Medulla oblongata (tissue), 1 donor: ENCODE measurements at regions not wholly inside any gene's neighbourhood (a gene's known extent, or its start where the extent isn't known, plus 50 kb on each side); places are given as distances from the start of the nearest gene placed in this dataset.
"Not testable (repeated sequence)": the region's sequence is repeated elsewhere in the genome, so short reads cannot be mapped to it uniquely, and the experiment has no call there.

Experiments used
- DNase-seq: peaks from one replicate; pipeline ENCODE4 v3.0.0-alpha.2; 2015; ENCODE audit errors: extremely low spot score

DNA sequence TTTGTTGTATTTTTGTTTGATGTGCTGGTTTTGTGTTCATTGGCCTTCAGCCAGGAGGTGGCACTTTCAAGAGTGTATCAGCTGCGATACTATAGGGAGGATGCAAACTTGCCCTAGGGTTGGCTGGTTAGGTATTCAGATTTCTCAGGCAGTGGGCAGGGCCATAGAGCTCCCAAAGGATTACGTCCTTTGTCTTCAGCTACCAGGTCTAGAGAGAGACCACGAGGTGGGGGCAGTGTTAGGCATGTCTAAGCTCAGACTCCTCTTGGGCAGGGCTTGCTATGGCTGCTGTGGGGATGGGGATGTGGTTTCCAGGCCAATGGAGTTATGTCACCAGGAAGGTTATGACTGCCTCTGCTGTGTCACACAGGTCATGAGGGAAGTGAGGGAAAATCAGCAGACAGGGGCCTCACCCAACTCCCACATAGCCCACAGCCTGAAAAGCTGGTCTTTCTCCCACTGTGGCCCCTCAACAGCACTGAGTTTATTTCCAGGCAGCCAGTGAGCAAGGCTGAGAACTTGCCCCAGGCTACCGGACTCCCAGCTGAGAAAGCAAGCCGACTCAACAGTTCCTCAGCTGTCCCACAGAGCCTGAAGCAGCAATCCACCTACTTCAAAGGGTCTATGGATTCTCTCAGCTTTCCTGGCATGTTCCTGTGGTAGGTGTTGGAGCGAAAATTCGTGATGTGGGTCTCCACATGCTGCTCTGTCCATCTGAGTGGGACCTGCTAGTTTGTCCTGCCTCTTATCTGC, 227.4 kb upstream of the COBL start:
- DNase-seq = no peak

DNA sequence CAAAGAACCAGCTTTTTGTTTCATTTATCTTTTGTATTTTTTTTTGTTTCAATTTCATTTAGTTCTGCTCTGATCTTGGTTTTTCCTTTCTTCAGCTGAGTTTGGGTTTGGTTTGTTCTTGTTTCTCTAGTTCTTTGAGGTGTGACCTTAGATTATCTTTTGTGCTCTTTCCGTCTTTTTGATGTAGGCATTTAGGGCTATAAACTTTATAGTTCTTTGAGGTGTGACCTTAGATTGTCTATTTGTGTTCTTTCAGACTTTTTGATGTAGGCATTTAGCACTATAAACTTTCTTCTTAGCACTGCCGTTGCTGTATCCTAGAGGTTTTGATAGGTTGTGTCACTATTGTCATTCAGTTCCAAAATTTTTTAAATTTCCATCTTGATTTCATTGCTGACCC, 224.3 kb upstream of the COBL start:
- not testable (repeated sequence) for DNase-seq

DNA sequence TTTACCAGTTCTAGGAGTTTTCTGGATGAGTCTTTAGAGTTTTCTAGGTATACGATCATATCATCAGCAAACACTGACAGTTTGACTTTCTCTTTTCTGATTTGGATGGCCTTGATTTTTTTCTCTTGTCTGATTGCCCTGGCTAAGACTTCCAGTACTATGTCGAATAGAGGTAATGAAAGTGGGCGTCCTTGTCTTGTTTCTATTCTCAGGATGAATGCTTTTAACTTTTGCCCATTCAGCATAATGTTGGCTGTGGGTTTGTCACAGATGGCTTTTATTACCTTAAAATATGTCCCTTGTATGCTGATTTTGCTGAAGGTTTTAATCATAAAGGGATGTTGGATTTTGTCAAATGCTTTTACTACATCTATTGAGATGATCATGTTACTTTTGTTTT, 223.2 kb upstream of the COBL start:
- DNase-seq = no peak

GRCh38 chr7:51528172-51528571, 211.6 kb upstream of the COBL start:
- DNase-seq = no peak

GRCh38 chr7:51521694-51522312, 205.2 kb upstream of the COBL start:
- no peak for DNase-seq

- no peak for DNase-seq
Observed at GRCh38 chr7:51521054-51521453, 204.4 kb upstream of the COBL start.

DNA sequence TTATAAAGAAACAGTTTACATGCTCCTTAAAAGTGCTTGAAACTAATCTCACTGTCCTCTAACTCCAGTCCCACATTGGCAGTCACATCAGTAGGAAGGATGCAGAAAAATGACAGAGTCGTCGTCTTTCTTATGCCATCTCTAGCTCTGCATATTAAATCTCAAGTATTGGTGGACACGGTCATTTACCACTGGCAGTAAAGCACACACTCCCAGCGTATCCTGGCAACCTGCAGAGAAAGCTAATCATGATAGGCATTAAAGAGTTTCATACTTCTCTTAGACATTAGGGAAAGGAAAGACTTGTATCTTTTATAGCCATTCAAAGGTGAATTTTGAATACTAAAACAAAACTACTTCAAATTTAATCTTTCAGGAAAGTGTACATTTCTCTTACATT, 202.0 kb upstream of the COBL start:
- no peak for DNase-seq

- no peak for DNase-seq
Observed at GRCh38 chr7:51517187-51517586, 200.6 kb upstream of the COBL start.

GRCh38 chr7:51501620-51502019, 185.0 kb upstream of the COBL start:
- DNase-seq = no peak

DNA sequence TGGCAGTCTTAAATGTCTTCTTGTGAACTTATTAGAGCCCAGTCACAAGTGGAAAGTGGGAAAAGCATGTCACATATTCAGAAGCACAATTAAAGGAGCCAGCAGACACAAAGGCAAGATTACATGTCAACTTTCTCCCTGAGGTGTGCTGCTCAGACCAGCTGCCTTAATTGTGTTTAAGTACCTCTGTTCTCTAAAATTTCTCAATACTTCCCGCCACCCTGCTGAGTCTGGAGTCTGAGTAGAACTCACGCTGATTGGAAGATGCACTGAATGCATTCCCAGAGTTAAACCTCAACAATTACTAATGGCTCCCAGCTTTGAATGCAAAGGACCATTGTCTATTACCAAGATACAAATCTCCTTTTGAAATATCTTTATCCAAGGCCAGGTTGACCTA, 166.4 kb upstream of the COBL start:
- DNase-seq = no peak

- DNase-seq = no peak
Observed at GRCh38 chr7:51481421-51481820, 164.8 kb upstream of the COBL start.

- DNase-seq = no peak
Observed at GRCh38 chr7:51477819-51478218, 161.2 kb upstream of the COBL start.

- no peak for DNase-seq
Observed at GRCh38 chr7:51477323-51477722, 160.7 kb upstream of the COBL start.

- no peak for DNase-seq
Observed at GRCh38 chr7:51476026-51476425, 159.4 kb upstream of the COBL start.

GRCh38 chr7:51472873-51473272, 156.3 kb upstream of the COBL start:
- no peak for DNase-seq

- no peak for DNase-seq
Observed at GRCh38 chr7:51471981-51472296, 155.3 kb upstream of the COBL start.

- DNase-seq = no peak
Observed at GRCh38 chr7:51471210-51471980, 154.8 kb upstream of the COBL start.

DNA sequence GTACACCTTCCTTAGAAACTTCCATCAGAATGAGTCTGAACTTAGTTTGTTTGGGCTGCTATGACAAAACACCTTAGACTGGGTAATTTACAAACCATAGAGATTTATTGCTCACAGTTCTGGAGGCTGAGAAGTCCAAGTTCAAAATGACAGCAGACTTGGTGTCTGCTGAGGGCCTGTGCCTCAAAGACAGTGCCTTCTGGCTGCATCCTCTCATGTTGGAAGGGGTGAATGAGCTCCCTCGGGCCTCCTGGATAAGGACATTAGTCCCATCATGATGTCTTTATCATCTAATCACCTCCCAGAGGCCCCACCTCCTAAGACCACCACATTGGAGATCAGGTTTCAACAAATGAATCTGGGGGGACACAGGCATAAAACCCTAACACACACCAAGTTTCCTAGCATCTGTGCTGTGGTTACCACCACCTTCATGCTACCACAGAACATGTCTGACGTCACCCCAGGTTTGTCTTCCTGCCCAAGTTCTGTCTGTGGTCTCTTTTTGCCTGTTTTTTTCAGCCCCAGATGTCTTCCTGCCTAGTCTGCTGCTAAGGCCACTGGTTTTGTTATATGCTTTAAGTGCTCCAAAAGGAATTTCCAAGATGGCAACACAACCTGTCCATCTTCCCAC, 150.9 kb upstream of the COBL start:
- no peak for DNase-seq

GRCh38 chr7:51459809-51460208, 143.2 kb upstream of the COBL start:
- no peak for DNase-seq

DNA sequence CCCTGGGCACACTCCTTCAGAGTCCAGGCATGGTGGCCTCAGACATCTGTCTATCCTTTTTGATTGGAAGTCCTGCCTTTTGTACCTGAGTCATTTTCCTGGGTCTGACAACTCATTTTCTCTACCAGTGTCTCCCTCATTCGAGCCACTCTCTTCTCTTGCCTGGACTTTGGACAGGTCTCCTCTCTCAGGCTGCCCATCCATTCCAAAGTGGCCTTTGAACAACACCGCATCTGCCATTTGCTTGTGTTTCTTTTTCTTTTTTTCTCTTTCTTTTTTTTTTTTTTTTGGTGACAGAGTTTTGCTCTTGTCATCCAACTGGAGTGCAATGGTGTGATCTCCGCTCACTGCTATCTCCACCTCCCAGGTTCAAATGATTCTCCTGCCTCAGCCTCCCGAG, 142.1 kb upstream of the COBL start:
- no peak for DNase-seq

DNA sequence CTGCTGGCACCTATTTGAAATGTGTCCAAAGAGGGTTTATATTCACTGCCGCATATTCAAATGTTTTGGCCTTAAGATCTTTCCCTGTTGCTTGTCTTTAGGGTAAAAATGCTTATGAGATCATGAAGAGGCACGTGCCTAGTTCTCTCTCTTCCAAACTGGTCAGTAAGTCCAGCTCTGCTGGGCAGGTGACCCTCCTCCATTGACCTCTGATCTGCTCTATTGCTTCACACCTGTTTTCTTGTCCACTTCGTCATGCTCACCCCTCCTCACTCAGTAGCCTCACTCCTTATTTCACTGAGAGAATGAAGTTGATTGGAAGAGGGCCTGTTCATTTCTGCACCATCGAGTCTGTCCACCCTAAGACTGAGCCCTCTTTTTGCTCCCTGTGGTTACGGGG, 140.5 kb upstream of the COBL start:
- DNase-seq = no peak

DNA sequence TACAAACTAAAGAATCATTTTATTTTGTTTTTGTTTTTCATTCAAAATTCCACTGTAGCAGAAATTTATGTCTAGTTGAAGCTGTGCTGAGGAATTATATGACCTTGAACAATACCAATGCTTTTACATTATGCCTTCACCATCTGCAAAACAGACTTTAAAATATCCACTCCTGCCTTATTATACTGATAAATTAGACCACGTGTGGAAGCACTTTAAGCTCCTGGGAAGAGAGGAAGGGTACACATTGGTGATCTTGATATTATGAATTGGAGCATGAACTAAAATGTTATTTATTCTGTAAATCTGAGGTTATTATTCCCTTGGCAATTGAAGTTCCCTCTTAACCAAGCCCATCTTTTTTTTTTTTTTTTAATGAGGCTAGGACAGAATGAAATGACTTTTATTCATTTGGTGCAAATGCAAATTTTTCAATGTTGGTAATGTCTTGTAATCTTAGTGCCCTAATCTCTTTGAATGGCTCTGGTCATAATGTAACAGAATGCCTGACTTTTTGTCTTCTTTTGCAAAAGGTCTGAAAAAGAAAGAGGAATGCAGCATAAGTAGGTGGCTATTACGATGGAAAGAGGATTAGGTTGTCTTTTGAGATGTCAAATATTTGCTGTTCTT, 139.9 kb upstream of the COBL start:
- no peak for DNase-seq
